ENCODE measurements at regions not wholly inside any gene's neighbourhood (a gene's known extent, or its start where the extent isn't known, plus 50 kb on each side); places are given as distances from the start of the nearest gene placed in this dataset.
A peak's percentile ranks its signal among the peaks of the same experiment; 100 is the strongest.

DNA sequence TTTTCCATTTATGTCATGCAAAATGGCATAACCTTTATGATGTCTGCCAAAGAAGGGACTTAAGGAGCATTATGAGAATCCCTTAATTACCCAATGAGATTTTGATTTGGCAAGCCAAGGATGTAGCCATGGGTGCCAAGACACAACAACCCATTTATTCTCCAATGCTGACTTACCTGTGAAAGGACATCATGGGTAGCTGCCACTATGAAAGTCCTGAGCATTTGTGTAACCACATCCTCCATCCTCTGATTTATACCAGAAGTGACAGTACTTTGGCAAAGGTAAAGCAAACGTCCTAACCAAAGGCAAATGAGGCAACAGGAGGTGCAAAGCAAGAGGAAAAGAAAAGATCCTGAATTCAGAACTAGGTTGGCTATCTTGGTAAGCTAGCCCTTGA, 87.3 kb upstream of the EMCN start:
- H3K27ac ChIP-seq (ENCODE audit: low read depth, low read length) = no peak overlapping the region
- no peak for DNase-seq (ENCODE audit: low read depth in 4 of 6, low spot score in 6 of 6)
- no peaks in the 10 kb centered on the region for H3K9me3 ChIP-seq (ENCODE audit: control insufficient read depth, insufficient read depth, low read length)
- H3K4me3 ChIP-seq (ENCODE audit: low read depth, low read length) = no peak overlapping the region
- no peaks in the 10 kb centered on the region for H3K27me3 ChIP-seq (ENCODE audit: control insufficient read depth, insufficient read depth, low read length)
- no peaks in the 10 kb centered on the region for H3K36me3 ChIP-seq (ENCODE audit: control insufficient read depth, insufficient read depth, low read length)
- H3K4me1 ChIP-seq (ENCODE audit: control insufficient read depth, insufficient read depth, low read length) = no peaks in the 10 kb centered on the region
- no CpG with 5 or more reads among the region's 1 CpG for WGBS (ENCODE audit: insufficient coverage)

GRCh38 chr4:100593935-100594334, 76.1 kb upstream of the EMCN start:
- H3K4me1 ChIP-seq (ENCODE audit: control insufficient read depth, insufficient read depth, low read length) = no peaks in the 10 kb centered on the region
- no peak overlapping the region for H3K4me3 ChIP-seq (ENCODE audit: low read depth, low read length)
- DNase-seq (ENCODE audit: low read depth in 4 of 6, low spot score in 6 of 6) = no peak

GRCh38 chr4:100591161-100591876, 73.5 kb upstream of the EMCN start:
- H3K27me3 ChIP-seq (ENCODE audit: control insufficient read depth, insufficient read depth, low read length) = no peaks in the 10 kb centered on the region
- DNase-seq (ENCODE audit: low read depth in 4 of 6, low spot score in 6 of 6) = peak; percentile 12 to 80 (median 18)
- WGBS (ENCODE audit: insufficient coverage) = 45% methylated on average over 3 of the region's 7 CpGs

More at GRCh38 chr4:100593935-100594334, 76.1 kb upstream of the EMCN start:
- WGBS (ENCODE audit: insufficient coverage) = 75% methylated on average over 2 of the region's 2 CpGs
- Histone ChIP-seq H3K36me3 (ENCODE audit: control insufficient read depth, insufficient read depth, low read length) (no peaks in the 10 kb centered on the region), H3K27me3 (ENCODE audit: control insufficient read depth, insufficient read depth, low read length) (no peaks in the 10 kb centered on the region), H3K27ac (ENCODE audit: low read depth, low read length) (no peak overlapping the region), H3K9me3 (ENCODE audit: control insufficient read depth, insufficient read depth, low read length) (no peaks in the 10 kb centered on the region)

DNA sequence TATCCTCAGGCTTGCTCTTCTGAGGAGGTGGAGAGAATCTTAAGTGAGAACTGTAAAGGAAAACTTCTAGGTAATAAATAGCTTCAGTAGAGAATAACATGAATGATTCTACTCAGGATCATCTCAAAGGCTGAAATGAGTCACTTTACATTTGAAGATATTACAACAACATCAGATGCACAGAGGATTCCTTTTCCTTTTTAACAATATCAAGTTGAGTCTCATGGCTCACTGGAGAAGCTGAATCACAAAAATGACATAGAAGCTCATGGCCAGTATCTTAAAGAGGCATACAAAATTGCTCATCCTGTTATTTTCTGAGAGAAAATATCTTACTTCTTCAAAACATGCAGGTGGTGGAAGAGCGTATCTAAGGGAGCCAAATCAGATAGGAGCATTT, 72.5 kb upstream of the EMCN start:
- no CpG with 5 or more reads among the region's 1 CpG for WGBS (ENCODE audit: insufficient coverage)
- DNase-seq (ENCODE audit: low read depth in 4 of 6, low spot score in 6 of 6) = no peak
- H3K27ac ChIP-seq (ENCODE audit: low read depth, low read length) = no peak overlapping the region
- H3K27me3 ChIP-seq (ENCODE audit: control insufficient read depth, insufficient read depth, low read length) = no peaks in the 10 kb centered on the region
- no peak overlapping the region for H3K4me3 ChIP-seq (ENCODE audit: low read depth, low read length)
- no peaks in the 10 kb centered on the region for H3K4me1 ChIP-seq (ENCODE audit: control insufficient read depth, insufficient read depth, low read length)
- no peaks in the 10 kb centered on the region for H3K9me3 ChIP-seq (ENCODE audit: control insufficient read depth, insufficient read depth, low read length)
- H3K36me3 ChIP-seq (ENCODE audit: control insufficient read depth, insufficient read depth, low read length) = no peaks in the 10 kb centered on the region

More at GRCh38 chr4:100591161-100591876, 73.5 kb upstream of the EMCN start:
- Histone ChIP-seq H3K36me3 (ENCODE audit: control insufficient read depth, insufficient read depth, low read length) (no peaks in the 10 kb centered on the region), H3K4me3 (ENCODE audit: low read depth, low read length) (no peak overlapping the region), H3K9me3 (ENCODE audit: control insufficient read depth, insufficient read depth, low read length) (no peaks in the 10 kb centered on the region), H3K4me1 (ENCODE audit: control insufficient read depth, insufficient read depth, low read length) (no peaks in the 10 kb centered on the region), H3K27ac (ENCODE audit: low read depth, low read length) (no peak overlapping the region)

GRCh38 chr4:100588076-100588475, 70.3 kb upstream of the EMCN start:
- no CpG with 5 or more reads among the region's 3 CpGs for WGBS (ENCODE audit: insufficient coverage)
- Histone ChIP-seq H3K4me1 (ENCODE audit: control insufficient read depth, insufficient read depth, low read length) (no peaks in the 10 kb centered on the region), H3K4me3 (ENCODE audit: low read depth, low read length) (no peak overlapping the region), H3K36me3 (ENCODE audit: control insufficient read depth, insufficient read depth, low read length) (no peaks in the 10 kb centered on the region), H3K27ac (ENCODE audit: low read depth, low read length) (no peak overlapping the region), H3K9me3 (ENCODE audit: control insufficient read depth, insufficient read depth, low read length) (no peaks in the 10 kb centered on the region), H3K27me3 (ENCODE audit: control insufficient read depth, insufficient read depth, low read length) (no peaks in the 10 kb centered on the region)
- no peak for DNase-seq (ENCODE audit: low read depth in 4 of 6, low spot score in 6 of 6)

- no peaks in the 10 kb centered on the region for H3K27me3 ChIP-seq (ENCODE audit: control insufficient read depth, insufficient read depth, low read length)
- no peak for DNase-seq (ENCODE audit: low read depth in 4 of 6, low spot score in 6 of 6)
- no peak overlapping the region for H3K4me3 ChIP-seq (ENCODE audit: low read depth, low read length)
- no peaks in the 10 kb centered on the region for H3K4me1 ChIP-seq (ENCODE audit: control insufficient read depth, insufficient read depth, low read length)
- no peaks in the 10 kb centered on the region for H3K36me3 ChIP-seq (ENCODE audit: control insufficient read depth, insufficient read depth, low read length)
- no CpG with 5 or more reads among the region's 2 CpGs for WGBS (ENCODE audit: insufficient coverage)
- no peaks in the 10 kb centered on the region for H3K9me3 ChIP-seq (ENCODE audit: control insufficient read depth, insufficient read depth, low read length)
- no peak overlapping the region for H3K27ac ChIP-seq (ENCODE audit: low read depth, low read length)
These were observed 64.3 kb upstream of the EMCN start for GRCh38 chr4:100582146-100582545.

DNA sequence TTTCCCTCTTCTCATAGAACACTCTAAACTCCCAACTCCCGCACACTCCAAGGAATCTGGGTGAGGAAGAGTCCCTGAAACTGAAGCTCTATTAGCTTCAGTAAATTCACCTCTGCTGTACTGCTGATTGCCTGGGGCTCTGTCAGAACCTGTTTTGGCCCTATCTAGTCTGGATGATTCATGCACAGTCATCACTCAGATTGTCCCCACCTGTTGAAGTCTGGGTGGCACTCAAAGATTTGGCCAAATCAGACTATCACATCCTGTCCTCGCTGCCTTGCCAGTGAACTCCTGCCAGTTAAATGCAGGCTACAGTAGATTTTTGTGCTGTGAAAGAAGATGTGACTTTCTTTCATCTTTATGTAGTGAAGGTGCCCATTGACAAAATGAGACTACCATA, 63.5 kb upstream of the EMCN start:
- DNase-seq (ENCODE audit: low read depth in 4 of 6, low spot score in 6 of 6) = no peak

GRCh38 chr4:100576570-100576969, 58.7 kb upstream of the EMCN start:
- no peak for DNase-seq (ENCODE audit: low read depth in 4 of 6, low spot score in 6 of 6)
- Histone ChIP-seq H3K9me3 (ENCODE audit: control insufficient read depth, insufficient read depth, low read length) (no peaks in the 10 kb centered on the region), H3K36me3 (ENCODE audit: control insufficient read depth, insufficient read depth, low read length) (no peaks in the 10 kb centered on the region), H3K4me3 (ENCODE audit: low read depth, low read length) (no peak overlapping the region), H3K4me1 (ENCODE audit: control insufficient read depth, insufficient read depth, low read length) (no peaks in the 10 kb centered on the region), H3K27me3 (ENCODE audit: control insufficient read depth, insufficient read depth, low read length) (no peaks in the 10 kb centered on the region), H3K27ac (ENCODE audit: low read depth, low read length) (no peak overlapping the region)
- 87% methylated on average over 2 of the region's 3 CpGs for WGBS (ENCODE audit: insufficient coverage)

More for the DNA sequence above, 63.5 kb upstream of the EMCN start:
- 88% methylated on average over 1 of the region's 2 CpGs for WGBS (ENCODE audit: insufficient coverage)
- Histone ChIP-seq H3K9me3 (ENCODE audit: control insufficient read depth, insufficient read depth, low read length) (no peaks in the 10 kb centered on the region), H3K36me3 (ENCODE audit: control insufficient read depth, insufficient read depth, low read length) (no peaks in the 10 kb centered on the region), H3K27me3 (ENCODE audit: control insufficient read depth, insufficient read depth, low read length) (no peaks in the 10 kb centered on the region), H3K4me3 (ENCODE audit: low read depth, low read length) (no peak overlapping the region), H3K27ac (ENCODE audit: low read depth, low read length) (no peak overlapping the region), H3K4me1 (ENCODE audit: control insufficient read depth, insufficient read depth, low read length) (no peaks in the 10 kb centered on the region)

DNA sequence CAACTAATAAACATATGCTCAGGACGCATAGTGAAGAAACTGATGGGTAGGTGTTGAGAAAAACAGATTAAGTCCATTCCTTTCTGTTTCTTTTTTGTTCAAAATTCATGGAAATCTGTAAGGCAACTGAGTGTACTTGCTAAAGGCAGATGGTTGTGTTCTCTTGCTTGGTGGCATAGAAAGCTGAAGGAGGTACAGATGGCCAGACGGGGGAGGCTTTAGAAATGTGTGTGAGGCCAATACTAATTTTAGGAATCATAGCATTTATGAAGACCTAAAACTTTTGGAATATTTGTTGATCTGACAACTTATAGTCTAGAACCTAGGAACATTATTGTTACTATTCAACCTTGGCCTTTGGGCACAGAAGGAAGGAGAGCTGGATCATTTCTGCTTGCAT, 56.8 kb upstream of the EMCN start:
- Histone ChIP-seq H3K4me3 (ENCODE audit: low read depth, low read length) (no peak overlapping the region), H3K36me3 (ENCODE audit: control insufficient read depth, insufficient read depth, low read length) (no peaks in the 10 kb centered on the region), H3K27ac (ENCODE audit: low read depth, low read length) (no peak overlapping the region), H3K4me1 (ENCODE audit: control insufficient read depth, insufficient read depth, low read length) (no peaks in the 10 kb centered on the region), H3K9me3 (ENCODE audit: control insufficient read depth, insufficient read depth, low read length) (no peaks in the 10 kb centered on the region), H3K27me3 (ENCODE audit: control insufficient read depth, insufficient read depth, low read length) (no peaks in the 10 kb centered on the region)
- DNase-seq (ENCODE audit: low read depth in 4 of 6, low spot score in 6 of 6) = no peak
- 91% methylated on average over 1 of the region's 2 CpGs for WGBS (ENCODE audit: insufficient coverage)

DNA sequence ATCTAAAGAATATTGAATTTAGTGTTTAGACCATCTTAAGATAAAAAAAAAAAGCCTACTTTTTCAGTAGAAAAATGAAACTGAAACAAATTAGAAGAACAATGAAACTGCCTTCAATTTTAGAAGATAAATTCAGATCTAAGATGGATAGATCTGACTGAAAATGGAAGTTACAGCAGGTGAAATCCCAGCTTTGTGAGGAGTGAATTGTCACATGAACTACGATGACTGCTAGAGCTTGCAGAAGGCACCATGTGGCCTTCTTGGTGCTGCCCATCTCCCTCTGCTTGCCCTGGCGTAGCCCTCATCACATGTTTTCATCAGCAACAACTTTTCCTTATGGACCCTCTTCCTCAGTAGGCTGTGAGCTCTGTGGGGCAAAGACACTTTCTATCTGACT, 51.4 kb upstream of the EMCN start:
- 100% methylated on average over 1 of the region's 2 CpGs for WGBS (ENCODE audit: insufficient coverage)
- no peaks in the 10 kb centered on the region for H3K36me3 ChIP-seq (ENCODE audit: control insufficient read depth, insufficient read depth, low read length)
- no peak for DNase-seq (ENCODE audit: low read depth in 4 of 6, low spot score in 6 of 6)

More for the DNA sequence above, 51.4 kb upstream of the EMCN start:
- Histone ChIP-seq H3K4me1 (ENCODE audit: control insufficient read depth, insufficient read depth, low read length) (no peaks in the 10 kb centered on the region), H3K4me3 (ENCODE audit: low read depth, low read length) (no peak overlapping the region), H3K9me3 (ENCODE audit: control insufficient read depth, insufficient read depth, low read length) (no peaks in the 10 kb centered on the region), H3K27me3 (ENCODE audit: control insufficient read depth, insufficient read depth, low read length) (no peaks in the 10 kb centered on the region), H3K27ac (ENCODE audit: low read depth, low read length) (no peak overlapping the region)

All from spinal cord (tissue), 9 donors.